ENCODE measurements at regions not wholly inside any gene's neighbourhood (a gene's known extent, or its start where the extent isn't known, plus 50 kb on each side); places are given as distances from the start of the nearest gene placed in this dataset.

DNA sequence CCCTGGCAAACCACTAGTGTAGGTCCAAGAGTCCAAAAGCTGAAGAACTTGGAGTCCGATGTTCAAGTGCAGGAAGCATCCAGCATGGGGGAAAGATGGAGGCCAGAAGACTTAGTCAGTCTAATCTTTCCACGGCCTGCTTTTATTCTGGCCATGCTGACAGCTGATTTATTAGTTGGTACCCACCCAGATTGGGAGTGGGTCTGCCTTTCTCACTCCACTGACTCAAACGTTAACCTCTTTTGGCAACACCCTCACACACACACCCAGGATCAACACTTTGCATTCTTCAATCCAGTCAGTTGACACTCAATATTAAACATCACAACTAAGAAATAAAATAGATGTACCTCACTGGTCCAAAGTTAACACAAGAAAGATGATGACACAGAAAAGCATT is 134.8 kb upstream of the GABRA2 start:
- TF ChIP-seq CTCF (optimal IDR thresholded peaks at IDR 0.05 in 1 of 3, IDR thresholded peaks at IDR 0.05 in 1 of 3, conservative IDR thresholded peaks at IDR 0.05 in 1 of 3; ENCODE audit: extremely low read depth in 1 of 3, insufficient read depth in 2 of 3, low read length in 3 of 3) (no peak), EZH2 (IDR thresholded peaks at IDR 0.05; ENCODE audit: low read length) (no peak)

Measured in keratinocyte (primary cell).